ENCODE measurements at regions not wholly inside any gene's neighbourhood (a gene's known extent, or its start where the extent isn't known, plus 50 kb on each side); places are given as distances from the start of the nearest gene placed in this dataset.
"Not testable (repeated sequence)": the region's sequence is repeated elsewhere in the genome, so short reads cannot be mapped to it uniquely, and the experiment has no call there.

- DNase-seq (ENCODE audit: low read depth) = not testable (repeated sequence)
Observed at GRCh38 chr6:142998739-142999138, 53.8 kb upstream of the HIVEP2 start.

- no peak for DNase-seq (ENCODE audit: low read depth)
Observed at GRCh38 chr6:143000811-143001210, 55.8 kb upstream of the HIVEP2 start.

GRCh38 chr6:143002686-143003085 lies 57.7 kb upstream of the HIVEP2 start:
- no peak for DNase-seq (ENCODE audit: low read depth)

GRCh38 chr6:143003676-143004075 lies 57.0 kb upstream of the AIG1 start:
- no peak for DNase-seq (ENCODE audit: low read depth)

- peak; percentile 30 for DNase-seq (ENCODE audit: low read depth)
Observed at GRCh38 chr6:143005816-143006215, 54.9 kb upstream of the AIG1 start.

GRCh38 chr6:143006787-143007186 lies 53.9 kb upstream of the AIG1 start:
- no peak for DNase-seq (ENCODE audit: low read depth)

- peak; percentile 27 for DNase-seq (ENCODE audit: low read depth)
Observed at GRCh38 chr6:143007646-143008045, 53.0 kb upstream of the AIG1 start.

GRCh38 chr6:143009851-143010250 lies 50.8 kb upstream of the AIG1 start:
- DNase-seq (ENCODE audit: low read depth) = no peak

All from GM04503 (cell line).